ENCODE measurements at regions not wholly inside any gene's neighbourhood (a gene's known extent, or its start where the extent isn't known, plus 50 kb on each side); places are given as distances from the start of the nearest gene placed in this dataset.

DNA sequence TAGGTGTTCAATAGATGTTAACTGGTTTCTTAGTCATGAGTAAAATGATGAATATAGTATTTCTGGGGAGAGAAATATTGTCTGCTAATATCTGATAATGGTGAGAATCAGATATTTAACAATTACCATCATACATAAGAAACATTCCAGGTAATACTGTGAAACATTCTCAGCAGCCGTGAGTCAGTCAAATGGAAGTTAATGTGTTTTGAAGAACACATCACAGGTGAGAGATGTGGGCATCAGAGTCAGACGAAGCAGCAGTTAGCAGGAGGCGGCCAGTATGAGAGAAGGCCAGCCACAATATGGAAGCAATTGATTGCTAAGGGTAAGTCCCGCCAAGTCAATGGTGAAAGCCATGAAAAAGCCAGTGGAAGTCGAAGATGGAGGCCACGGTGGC, 1035.9 kb downstream of the TUSC7 start:
- TF ChIP-seq, protein P1, sequence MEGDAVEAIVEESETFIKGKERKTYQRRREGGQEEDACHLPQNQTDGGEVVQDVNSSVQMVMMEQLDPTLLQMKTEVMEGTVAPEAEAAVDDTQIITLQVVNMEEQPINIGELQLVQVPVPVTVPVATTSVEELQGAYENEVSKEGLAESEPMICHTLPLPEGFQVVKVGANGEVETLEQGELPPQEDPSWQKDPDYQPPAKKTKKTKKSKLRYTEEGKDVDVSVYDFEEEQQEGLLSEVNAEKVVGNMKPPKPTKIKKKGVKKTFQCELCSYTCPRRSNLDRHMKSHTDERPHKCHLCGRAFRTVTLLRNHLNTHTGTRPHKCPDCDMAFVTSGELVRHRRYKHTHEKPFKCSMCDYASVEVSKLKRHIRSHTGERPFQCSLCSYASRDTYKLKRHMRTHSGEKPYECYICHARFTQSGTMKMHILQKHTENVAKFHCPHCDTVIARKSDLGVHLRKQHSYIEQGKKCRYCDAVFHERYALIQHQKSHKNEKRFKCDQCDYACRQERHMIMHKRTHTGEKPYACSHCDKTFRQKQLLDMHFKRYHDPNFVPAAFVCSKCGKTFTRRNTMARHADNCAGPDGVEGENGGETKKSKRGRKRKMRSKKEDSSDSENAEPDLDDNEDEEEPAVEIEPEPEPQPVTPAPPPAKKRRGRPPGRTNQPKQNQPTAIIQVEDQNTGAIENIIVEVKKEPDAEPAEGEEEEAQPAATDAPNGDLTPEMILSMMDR (IDR thresholded peaks at IDR 0.05) = no peak
- intact Hi-C loops (cut with DNase I) = no loop called here
- no peaks in the 10 kb centered on the region for H3K9me3 ChIP-seq

DNA sequence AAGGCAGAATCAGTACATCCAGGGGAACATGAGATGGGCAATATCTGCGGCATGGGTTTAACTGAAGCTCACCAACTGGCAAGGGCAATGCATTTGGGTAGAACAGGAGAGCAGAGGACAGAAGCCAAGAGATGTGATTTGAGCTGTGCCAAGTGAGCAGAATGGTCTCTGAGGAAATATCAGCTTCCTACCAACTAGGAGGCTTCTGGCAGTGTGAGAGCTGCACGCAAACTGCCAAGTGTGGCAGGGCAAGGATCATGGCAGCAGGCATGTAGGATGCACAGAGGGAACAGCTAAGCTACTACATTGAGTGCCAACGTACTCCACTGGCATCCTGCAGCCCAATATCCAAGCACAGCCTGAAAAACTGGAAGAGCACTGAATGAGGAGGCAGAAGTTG, 1036.5 kb downstream of the TUSC7 start:
- no peak for ATAC-seq

More for the DNA sequence above, 1035.9 kb downstream of the TUSC7 start:
- no peak for DNase-seq
- Histone ChIP-seq H3K4me1 (no peaks in the 10 kb centered on the region), H3K36me3 (no peaks in the 10 kb centered on the region), H3K27ac (no peak overlapping the region), H3K4me3 (no peak overlapping the region), H3K27me3 (no peaks in the 10 kb centered on the region)
- no peak for ATAC-seq

DNA sequence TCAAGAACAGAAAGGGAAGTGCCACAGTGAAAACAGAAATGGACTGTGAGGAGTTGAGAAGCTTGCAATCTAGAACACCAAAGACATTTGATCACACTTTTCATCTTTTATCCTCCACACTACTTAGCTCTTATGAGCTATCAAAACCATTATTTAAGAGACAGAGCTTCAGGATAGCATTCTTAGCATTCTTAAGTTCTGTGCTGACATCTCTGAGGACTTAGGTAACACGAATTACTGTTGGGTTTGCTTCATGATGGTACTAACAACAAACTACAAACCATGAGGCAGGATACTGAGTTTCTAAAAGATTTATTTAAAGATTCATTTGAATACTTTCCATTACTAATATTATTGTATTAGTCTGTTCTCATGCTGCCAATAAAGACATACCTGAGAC, 1038.6 kb downstream of the TUSC7 start:
- no peaks in the 10 kb centered on the region for H3K9me3 ChIP-seq
- TF ChIP-seq, protein P1 (IDR thresholded peaks at IDR 0.05) = no peak
- no peaks in the 10 kb centered on the region for H3K36me3 ChIP-seq
- no peaks in the 10 kb centered on the region for H3K4me1 ChIP-seq
- ATAC-seq (no peak), DNase-seq (no peak)
- H3K27me3 ChIP-seq = no peaks in the 10 kb centered on the region
- intact Hi-C loops (cut with DNase I) = no loop called here
- no peak overlapping the region for H3K4me3 ChIP-seq
- no peak overlapping the region for H3K27ac ChIP-seq

More for the DNA sequence above, 1036.5 kb downstream of the TUSC7 start:
- intact Hi-C loops (cut with DNase I) = no loop called here
- no peak overlapping the region for H3K27ac ChIP-seq
- TF ChIP-seq, protein P1 (IDR thresholded peaks at IDR 0.05) = no peak
- H3K4me1 ChIP-seq = no peaks in the 10 kb centered on the region
- no peaks in the 10 kb centered on the region for H3K27me3 ChIP-seq
- no peaks in the 10 kb centered on the region for H3K36me3 ChIP-seq
- H3K4me3 ChIP-seq = no peak overlapping the region
- no peaks in the 10 kb centered on the region for H3K9me3 ChIP-seq
- no peak for DNase-seq

DNA sequence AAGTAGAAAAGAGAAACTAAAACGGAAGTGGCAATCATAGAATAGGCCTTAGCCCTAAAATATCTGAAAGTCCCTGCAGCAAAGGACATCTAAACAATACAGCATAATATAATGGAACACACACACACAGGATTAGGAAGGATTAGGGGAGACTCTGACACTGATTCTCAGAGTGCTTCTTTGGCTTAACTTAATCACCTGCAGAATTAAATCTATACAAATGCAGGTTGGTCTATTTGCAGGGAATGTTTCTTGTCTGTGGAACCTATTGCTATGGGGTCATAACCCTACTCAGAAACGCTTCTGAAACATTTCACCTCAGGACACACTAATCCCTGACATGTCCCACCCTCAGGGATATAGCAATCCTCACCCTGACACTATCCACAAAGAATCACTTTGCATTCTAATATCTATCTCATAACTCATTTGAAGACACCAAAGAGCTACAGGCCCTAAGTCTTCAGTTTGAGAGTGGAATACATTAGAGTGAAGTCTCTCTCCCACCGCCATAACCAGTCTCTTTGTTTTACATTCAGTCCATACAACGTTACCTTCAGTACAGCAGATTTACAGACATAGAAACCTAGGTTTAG, 1041.2 kb downstream of the TUSC7 start:
- intact Hi-C loops (cut with DNase I) = no loop called here
- Histone ChIP-seq H3K36me3 (no peaks in the 10 kb centered on the region), H3K9me3 (no peaks in the 10 kb centered on the region), H3K27ac (no peak overlapping the region), H3K27me3 (no peaks in the 10 kb centered on the region), H3K4me1 (no peaks in the 10 kb centered on the region), H3K4me3 (no peak overlapping the region)
- DNase-seq = no peak
- no peak for ATAC-seq
- TF ChIP-seq, protein P1 (IDR thresholded peaks at IDR 0.05) = no peak

DNA sequence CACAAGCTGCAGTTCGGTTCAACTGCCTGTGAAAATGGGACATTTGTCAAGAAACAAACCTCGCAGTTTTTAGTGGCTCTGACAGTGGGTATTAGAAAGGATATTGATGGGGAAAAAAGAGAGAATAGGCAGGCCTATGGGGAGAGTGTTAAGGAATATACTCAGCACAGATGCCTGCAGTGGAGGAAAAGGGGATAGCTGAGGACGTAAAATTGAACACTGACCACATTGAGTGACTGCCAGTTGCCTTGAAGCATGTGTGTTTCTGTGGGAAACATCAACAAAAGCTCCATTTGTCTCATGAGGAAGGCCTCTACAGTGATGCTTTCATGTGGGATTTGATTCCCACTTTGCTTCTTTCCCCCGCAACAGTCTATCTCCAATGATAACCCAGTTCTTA, 1042.1 kb downstream of the TUSC7 start:
- no peak overlapping the region for H3K4me3 ChIP-seq
- H3K4me1 ChIP-seq = no peaks in the 10 kb centered on the region
- DNase-seq (no peak), ATAC-seq (no peak)
- H3K27me3 ChIP-seq = no peaks in the 10 kb centered on the region
- TF ChIP-seq, protein P1 (IDR thresholded peaks at IDR 0.05) = no peak
- no peaks in the 10 kb centered on the region for H3K9me3 ChIP-seq
- no peak overlapping the region for H3K27ac ChIP-seq
- H3K36me3 ChIP-seq = no peaks in the 10 kb centered on the region
- intact Hi-C loops (cut with DNase I) = no loop called here
